GM21515 (cell line): ENCODE measurements at regions not wholly inside any gene's neighbourhood (a gene's known extent, or its start where the extent isn't known, plus 50 kb on each side); places are given as distances from the start of the nearest gene placed in this dataset.
"Not testable (repeated sequence)": the region's sequence is repeated elsewhere in the genome, so short reads cannot be mapped to it uniquely, and the experiment has no call there.

ENCODE experiments used
- ATAC-seq: cut with Tn5 transposase; IDR thresholded peaks from one replicate; pipeline ENCODE4 v1.9.1; 2021; ENCODE audit not compliant: unreplicated experiment

DNA sequence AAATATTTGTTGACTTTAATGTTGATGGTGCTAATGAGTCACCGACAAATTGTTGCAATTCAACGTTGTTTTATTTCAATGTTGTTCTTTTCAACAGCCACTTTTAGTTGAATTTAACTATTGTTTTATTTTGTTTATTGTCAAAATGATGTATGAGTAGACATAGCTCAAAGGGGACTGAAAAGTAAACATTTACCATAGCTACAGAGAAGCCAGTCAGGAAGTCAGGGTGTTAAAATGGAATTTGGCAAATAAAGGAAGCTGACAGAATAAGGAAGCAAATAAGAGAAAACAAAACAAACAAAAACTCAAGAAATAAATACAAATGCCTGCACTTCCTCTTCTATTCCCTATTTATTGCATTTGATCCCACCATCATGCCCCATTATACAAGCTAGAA is 648.4 kb upstream of the HTR2C start:
- no peak for ATAC-seq

DNA sequence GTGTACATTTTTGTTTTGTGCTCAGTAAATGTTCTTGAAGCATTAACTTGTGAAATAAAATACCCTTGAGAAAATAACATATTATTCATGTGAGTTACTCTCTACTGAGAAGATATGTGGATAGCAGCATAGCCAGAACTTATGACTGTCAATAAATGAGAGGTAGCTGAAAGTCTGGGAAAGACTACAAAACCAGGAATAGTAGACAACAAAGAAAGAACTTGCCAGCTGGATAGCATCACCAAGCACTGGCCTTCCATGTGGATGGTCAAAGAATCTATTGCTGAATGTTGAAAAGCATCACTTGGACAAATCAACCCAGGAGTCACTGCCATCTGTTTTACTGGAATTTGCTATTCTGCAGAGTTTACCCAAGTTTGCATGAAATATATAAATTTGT is 650.0 kb upstream of the HTR2C start:
- ATAC-seq, result no peak

GRCh38 chrX:113929004-113929403 is 654.9 kb upstream of the HTR2C start:
- no peak for ATAC-seq

DNA sequence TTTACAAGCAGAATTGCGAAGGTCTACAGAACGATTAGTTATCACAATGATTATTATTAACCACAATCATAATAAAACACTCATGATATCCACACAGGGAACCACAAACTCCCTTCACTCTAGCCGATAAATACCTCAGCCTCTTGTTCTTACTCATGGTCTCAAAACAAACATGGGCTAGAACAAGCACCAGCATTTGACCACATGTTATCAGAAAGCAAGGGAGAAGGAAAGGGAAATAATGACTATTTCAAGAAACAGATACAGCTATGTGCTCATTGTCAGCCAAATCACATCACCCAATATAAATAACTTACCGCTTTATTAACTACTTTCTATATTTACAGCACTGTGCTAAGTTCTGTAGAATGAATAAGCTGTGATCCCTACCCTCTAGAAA is 663.2 kb upstream of the HTR2C start:
- no peak for ATAC-seq

- no peak for ATAC-seq
These were observed 664.5 kb upstream of the HTR2C start for GRCh38 chrX:113919387-113919786.

GRCh38 chrX:113906168-113906567 is 677.7 kb upstream of the HTR2C start:
- ATAC-seq, result no peak

DNA sequence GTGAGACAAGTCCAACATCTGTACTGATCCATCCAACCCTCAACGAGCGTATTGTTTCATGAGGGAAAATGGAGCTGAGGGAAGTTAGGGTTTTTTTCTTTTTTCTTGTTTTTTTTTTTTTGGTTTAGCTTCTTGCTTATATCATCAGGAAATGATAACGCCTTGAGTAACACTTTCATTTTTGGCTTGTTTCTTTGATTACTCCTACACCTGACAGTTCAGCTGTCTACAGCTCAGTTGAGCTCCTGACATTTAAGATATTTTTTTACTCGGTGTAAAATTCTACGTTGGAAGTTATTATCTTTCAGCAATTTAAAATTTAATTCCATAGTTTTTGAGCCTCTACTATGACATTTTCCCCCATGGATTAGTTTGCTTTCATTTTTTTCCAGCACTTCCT is 691.0 kb upstream of the HTR2C start:
- no peak for ATAC-seq

DNA sequence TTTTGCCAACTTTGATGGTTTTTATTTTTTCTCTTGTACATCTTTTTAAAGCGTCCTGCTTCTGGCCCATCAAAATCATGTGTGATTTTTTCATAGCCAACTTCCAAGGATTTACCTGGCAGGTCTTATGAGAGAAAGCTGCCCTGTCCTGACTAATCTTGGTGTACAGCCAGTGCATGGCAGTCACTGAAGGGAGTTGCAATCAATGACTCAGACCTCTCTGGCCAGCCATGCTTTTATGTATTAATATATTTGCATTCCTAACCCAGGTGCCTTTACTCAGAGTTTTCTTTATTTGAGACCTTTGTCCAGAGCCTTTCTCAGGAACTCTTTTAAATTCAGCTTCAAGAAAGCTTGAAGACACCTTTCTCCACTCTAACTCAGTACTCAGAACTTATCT is 691.5 kb upstream of the HTR2C start:
- no peak for ATAC-seq

- no peak for ATAC-seq
These were observed 710.8 kb upstream of the HTR2C start for GRCh38 chrX:113873056-113873455.

- no peak for ATAC-seq
These were observed 715.2 kb upstream of the HTR2C start for GRCh38 chrX:113868711-113869110.

DNA sequence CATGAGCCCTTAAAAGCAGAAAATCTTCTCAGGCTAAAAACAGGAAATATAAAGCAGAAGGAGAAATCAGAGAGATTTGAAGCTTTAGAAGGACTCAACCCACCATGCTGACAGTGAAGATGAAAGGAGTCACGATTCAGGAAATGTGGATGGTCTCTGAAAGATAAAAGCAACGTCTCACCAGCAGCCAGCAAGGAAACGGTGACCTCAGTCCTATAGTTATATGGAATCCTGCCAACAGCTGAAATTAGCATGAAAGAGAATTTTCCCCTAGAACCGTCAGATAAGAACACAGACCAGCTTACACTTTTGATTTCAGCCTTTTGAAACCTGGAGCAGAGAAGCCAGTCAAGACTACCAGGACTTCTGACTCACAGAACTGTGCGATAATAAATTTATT is 715.7 kb upstream of the HTR2C start:
- ATAC-seq, result no peak

DNA sequence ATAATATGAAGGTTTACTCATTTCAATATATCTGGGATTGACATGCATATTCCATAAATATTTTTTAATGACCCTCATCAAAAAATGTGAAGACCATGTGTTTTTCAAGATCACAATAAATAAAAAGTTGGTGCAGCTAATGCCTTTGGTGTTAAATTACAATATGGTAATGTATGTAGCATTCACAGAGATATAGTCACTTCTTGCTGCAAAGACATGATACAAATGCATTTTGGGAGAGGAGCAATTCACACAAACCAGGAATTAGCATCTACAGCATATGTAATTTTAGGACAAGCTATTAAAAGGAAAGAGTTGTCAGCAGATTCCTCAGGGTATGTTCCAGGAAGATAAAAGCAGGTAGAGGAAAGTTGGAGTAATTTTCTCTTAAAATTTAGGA is 734.5 kb upstream of the HTR2C start:
- ATAC-seq, result no peak

GRCh38 chrX:113833096-113834055 is 750.5 kb upstream of the HTR2C start:
- ATAC-seq, result no peak

DNA sequence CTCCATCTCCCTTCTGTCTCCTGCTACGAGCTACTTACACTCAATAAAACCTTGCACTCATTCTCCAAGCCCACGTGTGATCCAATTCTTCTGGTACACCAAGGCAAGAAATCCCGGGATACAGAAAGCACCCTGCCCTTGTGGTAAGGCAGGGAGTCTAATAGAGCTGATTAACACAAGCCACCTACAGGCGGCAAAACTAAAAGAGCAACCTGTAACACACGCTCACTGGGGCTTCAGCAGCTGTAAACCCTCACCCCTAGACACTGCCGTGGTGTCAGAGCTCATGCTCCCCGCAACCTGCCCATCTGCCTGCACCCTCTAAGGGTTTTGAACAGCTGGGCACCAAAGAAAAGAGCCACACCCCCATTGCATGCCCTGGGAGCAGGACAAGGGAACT is 755.4 kb upstream of the HTR2C start:
- no peak for ATAC-seq

GRCh38 chrX:113818346-113818745 is 765.5 kb upstream of the HTR2C start:
- no peak for ATAC-seq

GRCh38 chrX:113804819-113805218 is 779.1 kb upstream of the HTR2C start:
- no peak for ATAC-seq

- ATAC-seq, result no peak
These were observed 779.6 kb upstream of the HTR2C start for GRCh38 chrX:113804291-113804690.

GRCh38 chrX:113802837-113803236 is 781.0 kb upstream of the HTR2C start:
- no peak for ATAC-seq

DNA sequence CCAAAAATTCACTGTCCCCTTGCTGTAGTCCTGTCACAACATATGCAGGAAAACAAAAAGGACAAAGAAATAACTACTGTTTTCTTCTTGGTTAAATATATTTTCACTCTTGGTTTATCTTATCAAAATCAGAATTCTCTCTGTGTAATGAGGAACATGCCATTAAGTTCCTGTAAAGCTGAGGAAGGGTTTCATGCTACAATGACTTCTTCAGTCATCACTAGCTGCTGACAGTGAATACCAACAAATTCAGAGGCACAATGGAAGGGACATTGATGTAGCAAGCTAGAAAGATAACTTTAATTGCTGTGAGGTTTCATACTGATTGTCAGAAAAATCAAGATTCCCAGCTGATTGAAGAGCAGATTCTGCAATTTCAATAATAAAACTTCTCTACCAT is 782.9 kb upstream of the HTR2C start:
- no peak for ATAC-seq

DNA sequence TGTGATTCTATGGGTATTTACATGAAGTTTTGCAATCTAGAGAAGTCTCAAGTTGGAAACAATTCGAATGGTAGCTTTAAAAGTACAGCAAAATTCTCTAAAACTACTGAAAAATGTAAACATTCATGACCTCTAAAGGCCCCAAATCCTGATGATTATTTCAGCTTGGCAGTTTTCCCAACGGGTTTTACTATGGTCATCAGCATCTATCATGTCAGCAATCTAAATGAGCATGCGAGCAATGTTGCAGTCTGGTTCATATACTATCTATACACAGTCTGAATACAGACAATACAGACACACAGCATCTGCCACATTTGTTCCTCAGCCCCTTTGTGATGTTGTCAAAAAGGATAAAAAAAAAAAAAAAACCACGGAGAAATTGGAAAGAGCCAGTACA is 790.3 kb upstream of the HTR2C start:
- ATAC-seq, result no peak

GRCh38 chrX:113790987-113791386 is 792.9 kb upstream of the HTR2C start:
- ATAC-seq, result no peak

GRCh38 chrX:113784754-113785153 is 799.1 kb upstream of the HTR2C start:
- ATAC-seq, result not testable (repeated sequence)

GRCh38 chrX:113770806-113771205 is 813.1 kb upstream of the HTR2C start:
- no peak for ATAC-seq
